ENCODE measurements at regions not wholly inside any gene's neighbourhood (a gene's known extent, or its start where the extent isn't known, plus 50 kb on each side); places are given as distances from the start of the nearest gene placed in this dataset.

- no peak for ATAC-seq
These were observed 92.1 kb upstream of the CXCL12 start for GRCh38 chr10:44477046-44477425.

GRCh38 chr10:44478040-44478439 lies 93.1 kb upstream of the CXCL12 start:
- ATAC-seq = no peak

- no peak for ATAC-seq
These were observed 94.2 kb upstream of the CXCL12 start for GRCh38 chr10:44478876-44479705.

GRCh38 chr10:44492678-44493077 lies 107.8 kb upstream of the CXCL12 start:
- ATAC-seq = no peak

- no peak for ATAC-seq
These were observed 113.3 kb upstream of the CXCL12 start for GRCh38 chr10:44498222-44498621.

GRCh38 chr10:44500451-44500850 lies 115.6 kb upstream of the CXCL12 start:
- no peak for ATAC-seq

- no peak for ATAC-seq
These were observed 121.5 kb upstream of the CXCL12 start for GRCh38 chr10:44506386-44506785.

- no peak for ATAC-seq
These were observed 125.7 kb upstream of the CXCL12 start for GRCh38 chr10:44510379-44511115.

- ATAC-seq = no peak
These were observed 126.3 kb upstream of the CXCL12 start for GRCh38 chr10:44511166-44511565.

- ATAC-seq = no peak
These were observed 126.7 kb upstream of the CXCL12 start for GRCh38 chr10:44511601-44512000.

GRCh38 chr10:44512431-44513022 lies 127.6 kb upstream of the CXCL12 start:
- ATAC-seq = no peak

GRCh38 chr10:44513591-44513990 lies 128.7 kb upstream of the CXCL12 start:
- no peak for ATAC-seq

GRCh38 chr10:44516891-44517290 lies 132.0 kb upstream of the CXCL12 start:
- ATAC-seq = no peak

GRCh38 chr10:44517635-44518034 lies 132.7 kb upstream of the CXCL12 start:
- no peak for ATAC-seq

GRCh38 chr10:44519361-44519760 lies 134.5 kb upstream of the CXCL12 start:
- no peak for ATAC-seq

- no peak for ATAC-seq
These were observed 135.8 kb upstream of the CXCL12 start for GRCh38 chr10:44520651-44521050.

- ATAC-seq = no peak
These were observed 154.3 kb upstream of the CXCL12 start for GRCh38 chr10:44539178-44539577.

GRCh38 chr10:44552726-44553125 lies 167.8 kb upstream of the CXCL12 start:
- ATAC-seq = no peak

GRCh38 chr10:44557596-44558191 lies 172.8 kb upstream of the CXCL12 start:
- no peak for ATAC-seq

- no peak for ATAC-seq
These were observed 173.6 kb upstream of the CXCL12 start for GRCh38 chr10:44558521-44558920.

GRCh38 chr10:44564361-44564760 lies 179.5 kb upstream of the CXCL12 start:
- ATAC-seq = no peak

- no peak for ATAC-seq
These were observed 179.9 kb upstream of the CXCL12 start for GRCh38 chr10:44564790-44565189.

GRCh38 chr10:44566786-44567185 lies 181.9 kb upstream of the CXCL12 start:
- no peak for ATAC-seq
